B cell (primary cell): ENCODE measurements at regions not wholly inside any gene's neighbourhood (a gene's known extent, or its start where the extent isn't known, plus 50 kb on each side); places are given as distances from the start of the nearest gene placed in this dataset.

Experiments used
- ATAC-seq: fragments of 200-7000 bp; cut with Tn5 transposase; one replicate; pipeline ENCODE4 v1.10.0; 2021; ENCODE audit warnings: low read depth, mild to moderate bottlenecking, moderate number of reproducible peaks, moderate library complexity
- CTCF ChIA-PET: fragments of 350-600 bp; sonication (Branson Sonifier 250); formaldehyde crosslinking; loops from one replicate; lab custom pipeline; 2021; ENCODE audit warnings: antibody characterized with exemption, inconsistent platforms; lab: Charles Lee
- POLR2A ChIA-PET: fragments of 350-600 bp; sonication (Branson Sonifier 250); formaldehyde crosslinking; loops from one replicate; lab custom pipeline; 2021; ENCODE audit warnings: antibody characterized with exemption; lab: Charles Lee
- DNase-seq: peaks from one replicate; pipeline ENCODE4 v3.0.0; 2013
- H2AFZ ChIP-seq: 2 replicates; pipeline ENCODE4 v1.6.1; 2012; ENCODE audit warnings: mild to moderate bottlenecking, low read depth, low read length; ENCODE audit not compliant: insufficient read depth, poor library complexity, severe bottlenecking
- H3K27ac ChIP-seq, 2 donors: 1 replicate in 1 of 2; 2 replicates in 1 of 2; pipeline ENCODE4 v1.5.1; 2012 to 2013; ENCODE audit warnings: low read length in 2 of 2, mild to moderate bottlenecking in 2 of 2, moderate library complexity in 1 of 2
- H3K27me3 ChIP-seq, 4 experiments: fragments of 200-600 bp in 1 of 4; sonication (generic) in 1 of 4; replicated peaks in 1 of 4; 1 replicate in 2 of 4; 2 replicates in 2 of 4; pipeline versions ENCODE4 v1.6.1 to v1.7.0; 2013 to 2016; ENCODE audit warnings: low read length in 3 of 4, mild to moderate bottlenecking in 2 of 4, mixed read lengths in 1 of 4, moderate library complexity in 1 of 4; ENCODE audit not compliant: insufficient read depth in 4 of 4, control insufficient read depth in 3 of 4; ENCODE audit errors: control extremely low read depth in 1 of 4
- H3K36me3 ChIP-seq, 2 experiments: replicated peaks in 1 of 2; 1 replicate in 1 of 2; 2 replicates in 1 of 2; pipeline versions ENCODE4 v1.6.1 to v1.7.1; 2013; ENCODE audit warnings: low read length in 1 of 2; ENCODE audit not compliant: insufficient read depth in 2 of 2, control insufficient read depth in 1 of 2; ENCODE audit errors: control extremely low read depth in 1 of 2, extremely low read depth in 1 of 2
- H3K4me1 ChIP-seq, 2 donors: fragments of 200-600 bp in 1 of 2; sonication (generic) in 1 of 2; 1 replicate in 1 of 2; 2 replicates in 1 of 2; pipeline versions ENCODE4 v1.5.1 to v1.6.1; 2013 to 2017; ENCODE audit warnings: low read length in 2 of 2; ENCODE audit not compliant: control insufficient read depth in 2 of 2, insufficient read depth in 2 of 2
- H3K4me2 ChIP-seq: replicated peaks from 2 replicates; pipeline ENCODE3; 2012; ENCODE audit warnings: mild to moderate bottlenecking, low read depth, low read length; ENCODE audit not compliant: poor library complexity, severe bottlenecking
- H3K4me3 ChIP-seq, 5 experiments: fragments of 200-600 bp in 1 of 5; sonication (generic) in 1 of 5; 1 replicate in 3 of 5; 2 replicates in 2 of 5; pipeline versions ENCODE4 v1.5.1 to v1.7.0; 2011 to 2016; ENCODE audit warnings: low read length in 4 of 5, mild to moderate bottlenecking in 4 of 5, low read depth in 2 of 5, control low read depth in 1 of 5, moderate library complexity in 1 of 5; ENCODE audit not compliant: insufficient read depth in 1 of 5; ENCODE audit errors: control extremely low read depth in 1 of 5, extremely low read depth in 1 of 5
- H3K79me2 ChIP-seq: fragments of 200-600 bp; sonication (generic); one replicate; pipeline ENCODE4 v1.6.0; 2016; ENCODE audit warnings: low read length; ENCODE audit not compliant: control insufficient read depth, insufficient read depth
- H3K9ac ChIP-seq: fragments of 200-600 bp; sonication (generic); 2 replicates; pipeline ENCODE4 v1.6.1; 2017; ENCODE audit warnings: mild to moderate bottlenecking, low read length, moderate library complexity
- H3K9me3 ChIP-seq, 3 donors: one replicate each; pipeline versions ENCODE4 v1.6.1 to v1.7.1; 2013; ENCODE audit warnings: low read length in 2 of 3; ENCODE audit not compliant: control insufficient read depth in 2 of 3, insufficient read depth in 1 of 3; ENCODE audit errors: control extremely low read depth in 1 of 3
- H4K20me1 ChIP-seq: 2 replicates; pipeline ENCODE4 v1.6.0; 2012; ENCODE audit warnings: mild to moderate bottlenecking, low read length; ENCODE audit not compliant: insufficient read depth, control insufficient read depth, poor library complexity, severe bottlenecking
- H3K27ac Mint-ChIP-seq: one replicate; pipeline ENCODE4 v1.8.0; 2021; ENCODE audit warnings: mixed read lengths
- H3K27me3 Mint-ChIP-seq: one replicate; pipeline ENCODE4 v1.8.0; 2021; ENCODE audit warnings: mixed read lengths
- H3K4me1 Mint-ChIP-seq: one replicate; pipeline ENCODE4 v1.8.0; 2021; ENCODE audit warnings: mixed read lengths
- H3K4me3 Mint-ChIP-seq: one replicate; pipeline ENCODE4 v1.8.0; 2021; ENCODE audit warnings: mixed read lengths
- H3K9me3 Mint-ChIP-seq: one replicate; pipeline ENCODE4 v1.8.0; 2022; ENCODE audit warnings: mixed read lengths; ENCODE audit not compliant: insufficient read depth
- CTCF ChIP-seq: fragments of 200-600 bp; IDR thresholded peaks from one replicate; pipeline ENCODE4 v1.8.0; 2022; ENCODE audit warnings: antibody characterized with exemption, mild to moderate bottlenecking
- EZH2 ChIP-seq: IDR thresholded peaks from 2 replicates; pipeline ENCODE4 v1.6.1; 2012; ENCODE audit warnings: borderline replicate concordance, low read depth, mild to moderate bottlenecking, moderate library complexity, low read length; ENCODE audit not compliant: insufficient read depth, poor library complexity, severe bottlenecking
- WGBS: methylation state at CpG from one replicate; pipeline ENCODE4 v1.1.5; 2013; ENCODE audit warnings: missing lambda C conversion rate; ENCODE audit not compliant: insufficient coverage; 5-methylcytosine and 5-hydroxymethylcytosine counted together
- intact Hi-C: fragments of 100-400 bp; cut with micrococcal nuclease; formaldehyde crosslinking; loops from one replicate; pipeline ENCODE4 v1.10.0; 2022

GRCh38 chr13:99135591-99135990 lies 65.1 kb upstream of the UBAC2 start:
- Mint-ChIP-seq H3K27me3 (peaks cover 4% of the 10 kb centered on the region), H3K4me3 (no peak overlapping the region), H3K27ac (no peak overlapping the region), H3K4me1 (no peaks in the 10 kb centered on the region), H3K9me3 (no peaks in the 10 kb centered on the region)
- no peaks in the 10 kb centered on the region for H3K9me3 ChIP-seq
- H3K27ac ChIP-seq: no peak overlapping the region
- H3K36me3 ChIP-seq: no peaks in the 10 kb centered on the region
- H3K4me1 ChIP-seq: no peaks in the 10 kb centered on the region
- no peak overlapping the region for H3K9ac ChIP-seq
- ATAC-seq: no peak
- H3K4me3 ChIP-seq: no peak overlapping the region
- H3K79me2 ChIP-seq: no peaks in the 10 kb centered on the region
- 100% methylated on average over 2 of the region's 4 CpGs for WGBS
- no peak overlapping the region for H2AFZ ChIP-seq
- H3K27me3 ChIP-seq: peaks cover 0 to 4% (median 0%) of the 10 kb centered on the region in 4 experiments
- CTCF ChIA-PET: no interaction called here
- intact Hi-C loops: no loop called here
- H4K20me1 ChIP-seq: no peaks in the 10 kb centered on the region
- H3K4me2 ChIP-seq: no peak overlapping the region
- TF ChIP-seq CTCF (no peak), EZH2 (no peak)
- POLR2A ChIA-PET: no interaction called here
- DNase-seq: no peak

- Histone ChIP-seq H3K27ac (no peak overlapping the region), H3K4me3 (no peak overlapping the region), H3K4me2 (no peak overlapping the region), H3K79me2 (no peaks in the 10 kb centered on the region), H2AFZ (no peak overlapping the region), H3K4me1 (no peaks in the 10 kb centered on the region), H3K9ac (no peak overlapping the region), H3K36me3 (no peaks in the 10 kb centered on the region), H3K27me3 (peaks cover 0 to 7% (median under 1%) of the 10 kb centered on the region in 4 experiments), H3K9me3 (peaks cover 0 to 7% (median 2%) of the 10 kb centered on the region in 3 donors), H4K20me1 (no peaks in the 10 kb centered on the region)
- DNase-seq (no peak), ATAC-seq (no peak)
- no peak for TF ChIP-seq EZH2
- TF ChIP-seq CTCF: no peak
- no peaks in the 10 kb centered on the region for H3K9me3 Mint-ChIP-seq
- H3K27me3 Mint-ChIP-seq: peaks cover 9% of the 10 kb centered on the region
- no peak overlapping the region for H3K4me3 Mint-ChIP-seq
- POLR2A ChIA-PET: no interaction called here
- no peaks in the 10 kb centered on the region for H3K4me1 Mint-ChIP-seq
- 79% methylated on average over 7 of the region's 8 CpGs for WGBS
- no peak overlapping the region for H3K27ac Mint-ChIP-seq
- intact Hi-C loops: no loop called here
- CTCF ChIA-PET: no interaction called here
Measured at GRCh38 chr13:99136427-99136954, 64.2 kb upstream of the UBAC2 start.
